ENCODE measurements at regions not wholly inside any gene's neighbourhood (a gene's known extent, or its start where the extent isn't known, plus 50 kb on each side); places are given as distances from the start of the nearest gene placed in this dataset.

- no peak for TF ChIP-seq CTCF (conservative IDR thresholded peaks at IDR 0.05 in 1 of 2, IDR thresholded peaks at IDR 0.05 in 1 of 2; ENCODE audit: low read depth in 1 of 2, low read length in 2 of 2)
- TF ChIP-seq EZH2 (IDR thresholded peaks at IDR 0.05; ENCODE audit: low read length, missing control alignments), result no peak
Observed at GRCh38 chr1:101116006-101116405, 90.4 kb upstream of the DPH5 start.
